IMR-90 (cell line): ENCODE measurements at regions not wholly inside any gene's neighbourhood (a gene's known extent, or its start where the extent isn't known, plus 50 kb on each side); places are given as distances from the start of the nearest gene placed in this dataset.

ENCODE experiments used
- ATAC-seq: fragments of 200-7000 bp; cut with Tn5 transposase; 2 replicates; pipeline ENCODE4 v1.9.1; 2020; ENCODE audit warnings: low read depth, mild to moderate bottlenecking, moderate library complexity
- BruUV-seq: library from RNA; stranded (reverse); fragments of 400-500 nt; replicated peaks from 2 replicates; lab custom pipeline; 2021; lab: Mats Ljungman, UMichigan
- CTCF ChIA-PET: fragments of 300-600 bp; formaldehyde crosslinking; extraction: SDS; loops from one replicate; lab custom pipeline; 2021; ENCODE audit warnings: antibody characterized with exemption; lab: Yijun Ruan, JAX
- POLR2A ChIA-PET: fragments of 300-600 bp; sonication (Branson Sonifier 250); formaldehyde crosslinking; loops from one replicate; lab custom pipeline; 2022; ENCODE audit warnings: antibody characterized with exemption; ENCODE audit not compliant: unreplicated experiment; lab: Charles Lee
- DNase-seq: peaks from one replicate; pipeline ENCODE4 v3.0.0; 2013
- H2AFZ ChIP-seq: replicated peaks from 2 replicates; pipeline ENCODE3; 2013; ENCODE audit warnings: low read length, mild to moderate bottlenecking; ENCODE audit not compliant: poor library complexity
- H2AK5ac ChIP-seq: 2 replicates; pipeline ENCODE4 v1.6.1; 2013; ENCODE audit warnings: low read depth, low read length, inconsistent platforms
- H2AK9ac ChIP-seq: replicated peaks from 2 replicates; pipeline ENCODE3; 2013; ENCODE audit warnings: mild to moderate bottlenecking, low read depth, low read length, moderate library complexity; ENCODE audit not compliant: poor library complexity
- H2BK120ac ChIP-seq: 2 replicates; pipeline ENCODE4 v1.6.1; 2013; ENCODE audit warnings: low read depth, low read length, inconsistent platforms
- H2BK15ac ChIP-seq: 3 replicates; pipeline ENCODE4 v1.6.1; 2013; ENCODE audit warnings: low read depth, low read length, inconsistent platforms
- H2BK20ac ChIP-seq: 2 replicates; pipeline ENCODE4 v1.6.1; 2013; ENCODE audit warnings: low read depth, mild to moderate bottlenecking, inconsistent platforms, low read length, moderate library complexity
- H2BK5ac ChIP-seq: 2 replicates; pipeline ENCODE4 v1.6.1; 2013; ENCODE audit warnings: mild to moderate bottlenecking, low read depth, low read length, inconsistent platforms; ENCODE audit not compliant: poor library complexity, severe bottlenecking
- H3K14ac ChIP-seq: replicated peaks from 2 replicates; pipeline ENCODE4 v1.6.1; 2013; ENCODE audit warnings: low read depth, low read length, inconsistent platforms
- H3K18ac ChIP-seq: 2 replicates; pipeline ENCODE4 v1.6.1; 2013; ENCODE audit warnings: low read depth, low read length, control low read depth
- H3K23ac ChIP-seq: 2 replicates; pipeline ENCODE4 v1.6.1; 2013; ENCODE audit warnings: low read depth, low read length, inconsistent platforms
- H3K27ac ChIP-seq: 2 replicates; pipeline ENCODE4 v1.5.1; 2013; ENCODE audit warnings: mild to moderate bottlenecking, control low read depth, low read length; ENCODE audit not compliant: insufficient read depth
- H3K27me3 ChIP-seq: 2 replicates; pipeline ENCODE4 v1.6.1; 2013; ENCODE audit warnings: low read length; ENCODE audit not compliant: control insufficient read depth, insufficient read depth
- H3K36me3 ChIP-seq: 2 replicates; pipeline ENCODE4 v1.6.1; 2013; ENCODE audit warnings: low read length, mixed read lengths; ENCODE audit not compliant: control insufficient read depth, insufficient read depth
- H3K4ac ChIP-seq: 2 replicates; pipeline ENCODE4 v1.6.1; 2013; ENCODE audit warnings: low read depth, low read length, inconsistent platforms
- H3K4me1 ChIP-seq: 2 replicates; pipeline ENCODE4 v1.6.1; 2013; ENCODE audit warnings: low read length, mixed read lengths; ENCODE audit not compliant: control insufficient read depth, insufficient read depth
- H3K4me2 ChIP-seq: 2 replicates; pipeline ENCODE4 v1.6.1; 2013; ENCODE audit warnings: low read depth, mild to moderate bottlenecking, control low read depth, low read length, moderate library complexity
- H3K4me3 ChIP-seq: 2 replicates; pipeline ENCODE4 v1.5.1; 2013; ENCODE audit warnings: low read depth, mild to moderate bottlenecking, control low read depth, low read length, moderate library complexity; ENCODE audit not compliant: insufficient read depth
- H3K56ac ChIP-seq: 2 replicates; pipeline ENCODE4 v1.6.1; 2013; ENCODE audit warnings: low read length, inconsistent platforms; ENCODE audit not compliant: insufficient read depth; ENCODE audit errors: extremely low read depth
- H3K79me1 ChIP-seq, 2 experiments: 2 replicates each; pipeline ENCODE4 v1.6.1; 2013; ENCODE audit warnings: low read length in 2 of 2, inconsistent platforms in 1 of 2, low read depth in 1 of 2
- H3K9ac ChIP-seq: 2 replicates; pipeline ENCODE4 v1.6.1; 2013; ENCODE audit warnings: low read depth, low read length, control low read depth
- H3K9me1 ChIP-seq: 2 replicates; pipeline ENCODE4 v1.6.1; 2013; ENCODE audit warnings: low read length, inconsistent platforms; ENCODE audit not compliant: insufficient read depth
- H3K9me3 ChIP-seq: 2 replicates; pipeline ENCODE4 v1.6.1; 2013; ENCODE audit warnings: low read length; ENCODE audit not compliant: control insufficient read depth, insufficient read depth
- H4K20me1 ChIP-seq: 2 replicates; pipeline ENCODE4 v1.6.1; 2013; ENCODE audit warnings: low read length, inconsistent platforms; ENCODE audit not compliant: insufficient read depth
- H4K5ac ChIP-seq: 2 replicates; pipeline ENCODE4 v1.6.1; 2013; ENCODE audit warnings: mild to moderate bottlenecking, low read depth, low read length, control low read depth
- H4K8ac ChIP-seq, 2 experiments: 2 replicates each; pipeline ENCODE4 v1.6.1; 2013; ENCODE audit warnings: low read depth in 2 of 2, low read length in 2 of 2, control low read depth in 1 of 2, inconsistent platforms in 1 of 2
- H4K91ac ChIP-seq: 2 replicates; pipeline ENCODE4 v1.6.1; 2013; ENCODE audit warnings: low read depth, low read length, inconsistent platforms; ENCODE audit not compliant: insufficient read depth
- CHD1 ChIP-seq: IDR thresholded peaks from 2 replicates; pipeline ENCODE4 v1.6.1; 2012; ENCODE audit warnings: low read depth, low read length, improper control_type of control experiment
- CTCF ChIP-seq: conservative IDR thresholded peaks from 2 replicates; pipeline ENCODE4 v1.5.1; 2012; ENCODE audit warnings: mild to moderate bottlenecking, low read depth, low read length, improper control_type of control experiment
- FOS ChIP-seq: fragments of 150-350 bp; IDR thresholded peaks from 2 replicates; pipeline ENCODE4 v1.6.1; 2016; ENCODE audit warnings: low read depth, low read length
- MAFK ChIP-seq: IDR thresholded peaks from 2 replicates; pipeline ENCODE4 v1.6.1; 2012; ENCODE audit warnings: low read depth, low read length, improper control_type of control experiment
- MAZ ChIP-seq: IDR thresholded peaks from 2 replicates; pipeline ENCODE4 v1.6.1; 2012; ENCODE audit warnings: low read depth, mild to moderate bottlenecking, low read length, improper control_type of control experiment, moderate library complexity, borderline replicate concordance
- NFE2L2 ChIP-seq: fragments of 150-350 bp; IDR thresholded peaks from 2 replicates; pipeline ENCODE4 v1.6.1; 2016; ENCODE audit warnings: low read depth, mild to moderate bottlenecking, low read length
- POLR2A ChIP-seq: IDR thresholded peaks from 2 replicates; pipeline ENCODE4 v1.6.1; 2012; ENCODE audit warnings: mild to moderate bottlenecking, low read depth, low read length
- RAD21 ChIP-seq: IDR thresholded peaks from 2 replicates; pipeline ENCODE4 v1.6.1; 2012; ENCODE audit warnings: low read length, improper control_type of control experiment
- RCOR1 ChIP-seq: IDR thresholded peaks from 2 replicates; pipeline ENCODE4 v1.6.1; 2012; ENCODE audit warnings: mild to moderate bottlenecking, low read length, improper control_type of control experiment; ENCODE audit not compliant: insufficient replicate concordance
- RFX5 ChIP-seq: IDR thresholded peaks from 2 replicates; pipeline ENCODE4 v1.8.0; 2012; ENCODE audit warnings: low read depth, mild to moderate bottlenecking, low read length, moderate library complexity
- SMC3 ChIP-seq: fragments of 150-350 bp; IDR thresholded peaks from 2 replicates; pipeline ENCODE4 v1.6.1; 2016; ENCODE audit warnings: low read depth, mild to moderate bottlenecking, antibody characterized with exemption, low read length, moderate library complexity
- USF2 ChIP-seq: fragments of 150-350 bp; IDR thresholded peaks from 2 replicates; pipeline ENCODE4 v1.6.1; 2017; ENCODE audit warnings: mild to moderate bottlenecking, antibody characterized with exemption, low read length, low read depth
- WGBS, 2 experiments: methylation state at CpG; one replicate each; pipeline versions ENCODE4 v1.1.5 to v1.1.7; 2013; ENCODE audit warnings: missing lambda C conversion rate in 2 of 2; ENCODE audit not compliant: insufficient read length in 1 of 2; ENCODE audit errors: extremely low coverage in 2 of 2; 5-methylcytosine and 5-hydroxymethylcytosine counted together
- dilution Hi-C: fragments of 300-500 bp; cut with HindIII; formaldehyde crosslinking; loops from one replicate; pipeline ENCODE4 v1.14.3; 2018; ENCODE audit warnings: low sequenced_read_pairs; ENCODE audit not compliant: unreplicated experiment
- in situ Hi-C: fragments of 300-500 bp; cut with MboI; formaldehyde crosslinking; loops from 3 replicates; pipeline ENCODE4 v1.14.3; 2019; ENCODE audit warnings: low sequenced_read_pairs, inconsistent platforms, mixed read lengths
- intact Hi-C: fragments of 100-400 bp; cut with micrococcal nuclease; formaldehyde crosslinking; loops from 2 replicates; pipeline ENCODE4 v1.10.0; 2022
- TF ChIP-seq, protein P1 (sequence below): fragments of 150-350 bp; IDR thresholded peaks from 2 replicates; pipeline ENCODE4 v1.6.1; 2016; ENCODE audit warnings: low read depth, mild to moderate bottlenecking, low read length, moderate library complexity, borderline replicate concordance

- no peaks in the 10 kb centered on the region for H3K36me3 ChIP-seq
- peak; percentile 58 for DNase-seq
- H4K20me1 ChIP-seq, result no peaks in the 10 kb centered on the region
- in situ Hi-C loops, result no loop called here
- H4K91ac ChIP-seq, result no peak overlapping the region
- no peak overlapping the region for H3K18ac ChIP-seq
- no peaks in the 10 kb centered on the region for H3K9me3 ChIP-seq
- no peak overlapping the region for H2BK5ac ChIP-seq
- no peak overlapping the region for H2AK5ac ChIP-seq
- H2BK120ac ChIP-seq, result no peak overlapping the region
- no peaks in the 10 kb centered on the region for H3K27me3 ChIP-seq
- H3K79me1 ChIP-seq, result no peaks in the 10 kb centered on the region
- no peak for ATAC-seq
- H2AK9ac ChIP-seq, result no peak overlapping the region
- no peak overlapping the region; the same call in 1 of the 2 replicates for H3K4ac ChIP-seq
- no CpG with 5 or more reads among the region's 2 CpGs for WGBS, 2 experiments
- H3K9ac ChIP-seq, result no peak overlapping the region
- no peak overlapping the region for H3K23ac ChIP-seq
- intact Hi-C loops, result no loop called here
- H3K9me1 ChIP-seq, result no peaks in the 10 kb centered on the region
- CTCF ChIA-PET, result no interaction called here
- no peak overlapping the region for H3K27ac ChIP-seq
- no peak overlapping the region for H3K4me2 ChIP-seq
- no peak overlapping the region for H2BK15ac ChIP-seq
- H3K4me1 ChIP-seq, result no peaks in the 10 kb centered on the region
- H3K14ac ChIP-seq, result 0 out of 2 replicates have a peak overlapping the region, but pooled peaks have one; percentile 57
- POLR2A ChIA-PET, result no interaction called here
- H2BK20ac ChIP-seq, result no peak overlapping the region
- H2AFZ ChIP-seq, result no peak overlapping the region
- H3K56ac ChIP-seq, result no peak overlapping the region
- BruUV-seq, result no TSS peak
- no peak overlapping the region for H4K5ac ChIP-seq
- H4K8ac ChIP-seq, result peak overlapping the region in 1 of 2 experiments; percentile 42; a peak in 1 of 4 replicates
- no peak for TF ChIP-seq POLR2A
- TF ChIP-seq, protein P1, sequence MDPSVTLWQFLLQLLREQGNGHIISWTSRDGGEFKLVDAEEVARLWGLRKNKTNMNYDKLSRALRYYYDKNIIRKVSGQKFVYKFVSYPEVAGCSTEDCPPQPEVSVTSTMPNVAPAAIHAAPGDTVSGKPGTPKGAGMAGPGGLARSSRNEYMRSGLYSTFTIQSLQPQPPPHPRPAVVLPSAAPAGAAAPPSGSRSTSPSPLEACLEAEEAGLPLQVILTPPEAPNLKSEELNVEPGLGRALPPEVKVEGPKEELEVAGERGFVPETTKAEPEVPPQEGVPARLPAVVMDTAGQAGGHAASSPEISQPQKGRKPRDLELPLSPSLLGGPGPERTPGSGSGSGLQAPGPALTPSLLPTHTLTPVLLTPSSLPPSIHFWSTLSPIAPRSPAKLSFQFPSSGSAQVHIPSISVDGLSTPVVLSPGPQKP, result no peak
- no peak for TF ChIP-seq FOS
- no peak for TF ChIP-seq NFE2L2
- TF ChIP-seq MAZ, result no peak
- no peak for TF ChIP-seq CHD1
- TF ChIP-seq RAD21, result no peak
- TF ChIP-seq RFX5, result no peak
- no peak for TF ChIP-seq MAFK
- no peak for TF ChIP-seq USF2
- no peak for TF ChIP-seq RCOR1
- TF ChIP-seq SMC3, result no peak
- no peak for TF ChIP-seq CTCF
- H3K4me3 ChIP-seq, result no peak overlapping the region
- dilution Hi-C loops, result no loop called here
Observed at GRCh38 chr1:81165963-81166362, 634.8 kb upstream of the ADGRL2 start.
